Endothelial cell of umbilical vein (primary cell): ENCODE measurements at regions not wholly inside any gene's neighbourhood (a gene's known extent, or its start where the extent isn't known, plus 50 kb on each side); places are given as distances from the start of the nearest gene placed in this dataset.

ENCODE experiments used
- EZH2 ChIP-seq: IDR thresholded peaks from 2 replicates; pipeline ENCODE4 v1.6.1; 2012; ENCODE audit warnings: borderline replicate concordance, low read depth, mild to moderate bottlenecking, moderate library complexity, low read length, inconsistent platforms; ENCODE audit not compliant: severe bottlenecking
- FOS ChIP-seq: IDR thresholded peaks from 2 replicates; pipeline ENCODE4 v1.6.1; 2011; ENCODE audit warnings: mild to moderate bottlenecking, low read length, moderate library complexity, borderline replicate concordance; ENCODE audit not compliant: insufficient read depth
- JUN ChIP-seq: IDR thresholded peaks from 2 replicates; pipeline ENCODE4 v1.6.1; 2011; ENCODE audit warnings: borderline replicate concordance, low read depth; ENCODE audit not compliant: insufficient read length, insufficient read depth
- MYC ChIP-seq: IDR thresholded peaks from one replicate; pipeline ENCODE4 v1.6.1; 2011; ENCODE audit warnings: mild to moderate bottlenecking, low read depth, low read length
- POLR2A ChIP-seq: IDR thresholded peaks from 2 replicates; pipeline ENCODE4 v1.6.1; 2012; ENCODE audit warnings: low read depth, mild to moderate bottlenecking, control low read depth, low read length
- POLR2AphosphoS5 ChIP-seq: IDR thresholded peaks from 2 replicates; pipeline ENCODE4 v1.6.1; 2012; ENCODE audit warnings: low read depth, mild to moderate bottlenecking, control low read depth, low read length, moderate library complexity; ENCODE audit not compliant: insufficient read depth
- TF ChIP-seq, protein P1 (sequence below), 2 donors: IDR thresholded peaks; 1 replicate in 1 of 2; 2 replicates in 1 of 2; pipeline ENCODE4 v1.5.1; 2011; ENCODE audit warnings: low read length in 2 of 2, mild to moderate bottlenecking in 2 of 2, moderate library complexity in 2 of 2, control low read depth in 1 of 2, inconsistent platforms in 1 of 2, low read depth in 1 of 2; ENCODE audit not compliant: insufficient read depth in 1 of 2; ENCODE audit errors: extremely low read depth in 1 of 2

DNA sequence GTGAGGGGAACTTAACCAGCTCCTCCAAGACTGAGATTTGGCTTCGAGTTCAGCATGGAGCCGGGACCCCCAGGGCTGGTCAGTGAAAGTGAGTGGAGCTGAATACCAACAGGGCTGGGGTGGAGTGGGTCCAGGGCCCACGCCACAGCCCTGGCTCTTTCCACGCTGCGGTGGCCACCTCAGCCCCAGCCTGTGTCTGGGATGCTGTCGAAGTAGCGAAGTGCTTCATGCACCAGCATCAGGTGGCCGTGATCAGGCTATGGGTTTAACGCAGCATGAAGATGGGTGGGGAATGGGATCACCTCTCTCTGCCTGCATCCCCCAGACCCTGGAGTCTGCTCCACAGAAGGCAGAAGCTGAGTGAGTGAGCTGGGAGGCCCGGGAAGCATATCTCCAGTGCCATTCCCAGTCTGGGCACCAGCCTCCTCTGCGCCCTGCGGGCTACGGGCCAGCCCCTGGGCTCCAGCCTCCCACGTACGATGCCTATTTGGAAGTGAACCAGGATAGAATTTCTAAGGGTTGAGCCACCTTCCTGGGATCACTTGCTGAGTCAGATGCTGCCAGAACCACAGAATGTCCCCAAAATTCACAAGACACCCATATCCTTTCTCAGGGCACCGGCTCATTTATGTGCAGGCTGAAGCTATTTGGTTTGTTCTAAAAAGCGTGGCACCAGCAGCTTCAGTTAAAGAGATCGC, 131.1 kb upstream of the CHST15 start:
- TF ChIP-seq, protein P1, sequence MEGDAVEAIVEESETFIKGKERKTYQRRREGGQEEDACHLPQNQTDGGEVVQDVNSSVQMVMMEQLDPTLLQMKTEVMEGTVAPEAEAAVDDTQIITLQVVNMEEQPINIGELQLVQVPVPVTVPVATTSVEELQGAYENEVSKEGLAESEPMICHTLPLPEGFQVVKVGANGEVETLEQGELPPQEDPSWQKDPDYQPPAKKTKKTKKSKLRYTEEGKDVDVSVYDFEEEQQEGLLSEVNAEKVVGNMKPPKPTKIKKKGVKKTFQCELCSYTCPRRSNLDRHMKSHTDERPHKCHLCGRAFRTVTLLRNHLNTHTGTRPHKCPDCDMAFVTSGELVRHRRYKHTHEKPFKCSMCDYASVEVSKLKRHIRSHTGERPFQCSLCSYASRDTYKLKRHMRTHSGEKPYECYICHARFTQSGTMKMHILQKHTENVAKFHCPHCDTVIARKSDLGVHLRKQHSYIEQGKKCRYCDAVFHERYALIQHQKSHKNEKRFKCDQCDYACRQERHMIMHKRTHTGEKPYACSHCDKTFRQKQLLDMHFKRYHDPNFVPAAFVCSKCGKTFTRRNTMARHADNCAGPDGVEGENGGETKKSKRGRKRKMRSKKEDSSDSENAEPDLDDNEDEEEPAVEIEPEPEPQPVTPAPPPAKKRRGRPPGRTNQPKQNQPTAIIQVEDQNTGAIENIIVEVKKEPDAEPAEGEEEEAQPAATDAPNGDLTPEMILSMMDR (IDR thresholded peaks at IDR 0.05; ENCODE audit: extremely low read depth in 1 of 2, insufficient read depth in 1 of 2, low read depth in 1 of 2, low read length in 2 of 2), result no peak
- TF ChIP-seq POLR2A (no peak), MYC (no peak), POLR2AphosphoS5 (no peak), EZH2 (no peak), JUN (no peak), FOS (no peak)
